ENCODE measurements at regions not wholly inside any gene's neighbourhood (a gene's known extent, or its start where the extent isn't known, plus 50 kb on each side); places are given as distances from the start of the nearest gene placed in this dataset.

DNA sequence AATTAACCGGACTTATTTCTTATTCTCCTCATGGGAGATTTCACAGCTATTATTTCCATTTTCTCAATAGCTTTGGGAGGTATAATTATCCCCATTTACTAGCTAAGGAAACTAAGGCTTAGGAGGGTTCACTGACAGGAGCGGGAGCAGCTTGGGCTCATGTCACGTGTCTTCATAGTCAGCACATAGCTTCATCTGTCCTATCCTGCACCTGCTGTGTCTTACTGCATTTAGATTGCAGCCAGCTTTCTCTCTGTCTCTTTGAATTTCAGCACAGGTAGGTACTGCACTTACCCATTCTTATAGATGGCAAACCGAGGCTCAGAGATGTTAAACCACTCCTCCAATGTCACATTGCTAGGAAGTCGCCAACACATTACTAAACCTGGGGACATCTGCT is 839.9 kb downstream of the MAFB start:
- DNase-seq (ENCODE audit: low read depth): no peak
- TF ChIP-seq, protein P1, sequence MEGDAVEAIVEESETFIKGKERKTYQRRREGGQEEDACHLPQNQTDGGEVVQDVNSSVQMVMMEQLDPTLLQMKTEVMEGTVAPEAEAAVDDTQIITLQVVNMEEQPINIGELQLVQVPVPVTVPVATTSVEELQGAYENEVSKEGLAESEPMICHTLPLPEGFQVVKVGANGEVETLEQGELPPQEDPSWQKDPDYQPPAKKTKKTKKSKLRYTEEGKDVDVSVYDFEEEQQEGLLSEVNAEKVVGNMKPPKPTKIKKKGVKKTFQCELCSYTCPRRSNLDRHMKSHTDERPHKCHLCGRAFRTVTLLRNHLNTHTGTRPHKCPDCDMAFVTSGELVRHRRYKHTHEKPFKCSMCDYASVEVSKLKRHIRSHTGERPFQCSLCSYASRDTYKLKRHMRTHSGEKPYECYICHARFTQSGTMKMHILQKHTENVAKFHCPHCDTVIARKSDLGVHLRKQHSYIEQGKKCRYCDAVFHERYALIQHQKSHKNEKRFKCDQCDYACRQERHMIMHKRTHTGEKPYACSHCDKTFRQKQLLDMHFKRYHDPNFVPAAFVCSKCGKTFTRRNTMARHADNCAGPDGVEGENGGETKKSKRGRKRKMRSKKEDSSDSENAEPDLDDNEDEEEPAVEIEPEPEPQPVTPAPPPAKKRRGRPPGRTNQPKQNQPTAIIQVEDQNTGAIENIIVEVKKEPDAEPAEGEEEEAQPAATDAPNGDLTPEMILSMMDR (IDR thresholded peaks at IDR 0.05; ENCODE audit: control insufficient read depth, extremely low read depth, insufficient read depth): no peak
- no peak overlapping the region for H3K4me3 ChIP-seq (ENCODE audit: low read depth, low read length)

DNA sequence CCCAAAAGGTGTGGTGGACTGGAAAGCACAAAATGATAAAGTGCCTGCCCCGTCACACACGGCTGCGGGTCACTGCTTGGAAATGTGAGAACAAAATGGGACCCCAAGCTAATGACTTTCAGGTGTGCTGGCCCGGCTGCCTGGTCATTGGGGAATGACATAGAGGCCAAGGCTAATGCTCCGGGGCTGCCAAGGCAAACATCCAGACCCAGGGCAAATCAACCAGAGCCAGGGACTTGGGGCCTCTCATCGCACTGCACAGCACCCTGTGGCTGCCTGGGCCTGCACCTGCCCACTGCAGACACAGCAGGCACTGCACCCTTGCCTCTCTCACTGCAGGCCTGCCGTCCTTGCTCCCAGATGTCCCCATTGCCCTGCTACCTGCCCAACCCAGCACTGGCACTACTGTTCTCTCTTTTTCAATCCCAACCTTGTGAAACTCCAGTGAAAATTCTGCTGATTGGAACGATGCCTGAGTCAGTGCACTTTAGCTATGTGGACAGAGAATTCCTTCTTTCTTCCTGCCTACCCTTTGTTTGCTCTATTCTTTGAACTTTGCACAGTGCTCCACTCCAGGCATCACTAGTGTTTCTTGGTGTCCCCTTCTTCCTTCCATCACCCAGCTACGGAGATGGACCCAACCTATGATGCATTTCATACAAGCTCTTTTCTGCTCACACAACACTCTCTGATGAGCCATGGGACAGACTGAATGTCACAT is 849.5 kb downstream of the MAFB start:
- no peak overlapping the region for H3K4me3 ChIP-seq (ENCODE audit: low read depth, low read length)
- DNase-seq (ENCODE audit: low read depth): no peak
- TF ChIP-seq, protein P1 (IDR thresholded peaks at IDR 0.05; ENCODE audit: control insufficient read depth, extremely low read depth, insufficient read depth): no peak

DNA sequence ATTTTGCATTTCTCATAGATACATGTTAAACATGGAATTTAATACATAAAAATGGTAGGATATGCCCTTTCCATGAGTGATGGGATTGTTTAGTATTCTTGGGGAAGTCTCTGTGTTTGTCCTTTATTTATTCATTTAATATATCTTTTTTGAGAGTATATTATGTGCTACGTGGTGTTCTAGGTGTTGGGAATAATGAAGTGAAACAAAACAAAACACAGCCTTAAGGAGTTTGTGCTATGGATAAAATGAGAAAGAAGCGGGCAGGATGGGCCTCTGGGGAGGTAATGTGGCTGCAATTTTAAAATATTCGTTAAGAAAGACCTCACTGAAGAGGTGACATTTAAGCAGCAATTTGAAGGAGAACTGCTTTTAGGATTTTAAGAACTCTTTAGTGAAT is 851.5 kb downstream of the MAFB start:
- no peak overlapping the region for H3K4me3 ChIP-seq (ENCODE audit: low read depth, low read length)
- TF ChIP-seq, protein P1 (IDR thresholded peaks at IDR 0.05; ENCODE audit: control insufficient read depth, extremely low read depth, insufficient read depth): no peak
- no peak for DNase-seq (ENCODE audit: low read depth)

DNA sequence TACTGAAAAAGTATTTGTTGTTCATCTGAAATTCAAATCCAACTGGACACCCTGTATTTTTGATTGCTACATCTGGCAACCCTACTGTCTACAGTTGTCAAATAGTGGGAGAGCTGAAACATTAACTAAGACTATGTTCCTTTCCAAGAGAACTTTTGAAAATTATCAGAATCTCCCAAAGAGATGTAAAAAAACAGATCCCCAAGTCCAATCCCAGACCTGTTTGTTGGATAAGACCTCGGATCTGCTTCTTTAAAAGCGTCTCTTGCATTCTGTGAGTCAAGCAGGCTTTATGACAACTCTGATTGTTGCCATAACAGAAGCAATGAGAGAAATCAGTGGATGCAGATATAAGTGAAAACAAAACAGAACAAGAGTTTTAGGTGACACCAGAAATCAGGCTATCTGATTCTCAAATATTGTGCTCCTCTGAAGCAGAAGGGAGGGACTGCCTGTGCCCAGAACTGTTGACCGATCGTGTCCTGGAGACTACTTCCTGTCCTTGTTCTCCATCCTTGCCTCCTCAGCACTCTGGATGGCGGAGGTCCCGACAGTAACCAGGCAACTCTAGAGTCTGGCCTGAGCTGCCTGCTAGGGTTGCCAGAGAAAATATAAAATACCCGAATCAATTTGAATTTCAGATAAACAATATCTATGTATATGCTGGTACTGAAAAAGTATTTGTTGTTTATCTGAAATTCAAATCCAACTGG is 853.8 kb downstream of the MAFB start:
- H3K4me3 ChIP-seq (ENCODE audit: low read depth, low read length): no peak overlapping the region
- no peak for DNase-seq (ENCODE audit: low read depth)
- TF ChIP-seq, protein P1 (IDR thresholded peaks at IDR 0.05; ENCODE audit: control insufficient read depth, extremely low read depth, insufficient read depth): no peak

DNA sequence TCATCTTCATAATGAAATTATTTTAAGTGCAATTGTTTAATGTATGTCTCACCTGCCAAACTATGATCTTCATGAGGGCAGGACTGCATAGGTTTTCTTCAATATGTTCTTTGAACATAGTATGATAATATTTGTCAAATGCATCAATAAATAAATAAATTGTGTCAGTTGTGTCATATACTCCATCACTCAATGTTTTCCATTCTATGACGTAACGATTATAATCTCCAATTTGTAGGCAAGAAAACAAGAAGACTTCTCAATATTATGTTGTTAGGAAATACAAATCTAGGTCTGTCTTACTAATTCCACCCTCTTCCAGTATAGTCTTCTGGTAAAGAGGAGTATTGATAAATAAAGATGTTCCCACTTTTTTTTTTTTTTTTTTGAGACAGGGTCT is 858.1 kb downstream of the MAFB start:
- H3K4me3 ChIP-seq (ENCODE audit: low read depth, low read length): no peak overlapping the region
- TF ChIP-seq, protein P1 (IDR thresholded peaks at IDR 0.05; ENCODE audit: control insufficient read depth, extremely low read depth, insufficient read depth): no peak
- DNase-seq (ENCODE audit: low read depth): no peak

DNA sequence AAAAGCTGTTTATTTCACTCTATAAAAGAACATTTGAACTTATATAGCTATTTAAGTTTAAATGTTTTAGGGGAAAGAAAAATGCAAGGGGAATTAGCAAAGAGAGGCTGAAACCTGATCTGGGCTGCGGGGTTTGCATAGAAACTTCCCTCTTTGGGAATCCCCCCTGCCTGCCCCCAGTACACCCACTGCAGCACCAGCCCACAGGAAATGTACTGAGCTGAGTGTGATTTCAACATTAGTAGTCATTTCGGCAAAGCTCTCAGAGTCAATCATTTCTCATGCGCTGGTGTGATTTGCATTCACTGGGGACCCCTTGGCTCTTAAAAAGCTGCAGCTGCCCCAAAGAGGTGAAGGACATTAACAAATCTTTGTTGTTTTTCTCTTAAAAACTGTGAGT is 859.4 kb downstream of the MAFB start:
- DNase-seq (ENCODE audit: low read depth): no peak
- TF ChIP-seq, protein P1 (IDR thresholded peaks at IDR 0.05; ENCODE audit: control insufficient read depth, extremely low read depth, insufficient read depth): no peak
- H3K4me3 ChIP-seq (ENCODE audit: low read depth, low read length): no peak overlapping the region
